Lower leg skin (tissue), 3 donors: ENCODE measurements at regions not wholly inside any gene's neighbourhood (a gene's known extent, or its start where the extent isn't known, plus 50 kb on each side); places are given as distances from the start of the nearest gene placed in this dataset.

Experiments used
- CTCF ChIP-seq, 3 donors: fragments of 450-650 bp; IDR thresholded peaks; one replicate each; pipeline ENCODE4 v1.5.1; 2016; ENCODE audit warnings: antibody characterized with exemption in 3 of 3, mild to moderate bottlenecking in 3 of 3, moderate library complexity in 2 of 3
- POLR2A ChIP-seq, 2 donors: fragments of 450-650 bp; IDR thresholded peaks; one replicate each; pipeline ENCODE4 v1.6.1; 2016 to 2017; ENCODE audit warnings: antibody characterized with exemption in 2 of 2, mild to moderate bottlenecking in 1 of 2, moderate library complexity in 1 of 2

- no peak for TF ChIP-seq CTCF (IDR thresholded peaks at IDR 0.05)
- TF ChIP-seq POLR2A (IDR thresholded peaks at IDR 0.05): no peak
These were observed 187.4 kb downstream of the NEBL start for GRCh38 chr10:20709708-20710107.
